NOMO-1 treated with dmso at 0.1 percent for 144 hours (cell line): ENCODE measurements at regions not wholly inside any gene's neighbourhood (a gene's known extent, or its start where the extent isn't known, plus 50 kb on each side); places are given as distances from the start of the nearest gene placed in this dataset.

Source experiments
- DNase-seq: peaks from one replicate; lab custom pipeline; 2025; ENCODE audit not compliant: unreplicated experiment; lab: John Stamatoyannopoulos, UW

- DNase-seq: no peak
These were observed 96.6 kb upstream of the GPR26 start for GRCh38 chr10:123569436-123570035.

GRCh38 chr10:123570051-123570897 lies 95.9 kb upstream of the GPR26 start:
- DNase-seq: no peak

GRCh38 chr10:123570898-123571515 lies 95.1 kb upstream of the GPR26 start:
- no peak for DNase-seq

- DNase-seq: no peak
These were observed 94.2 kb upstream of the GPR26 start for GRCh38 chr10:123571978-123572377.

- DNase-seq: peak; percentile 4
These were observed 92.7 kb upstream of the GPR26 start for GRCh38 chr10:123573236-123574108.

- no peak for DNase-seq
These were observed 92.0 kb upstream of the GPR26 start for GRCh38 chr10:123574109-123574698.

- no peak for DNase-seq
These were observed 91.0 kb upstream of the GPR26 start for GRCh38 chr10:123575105-123575504.

- no peak for DNase-seq
These were observed 89.4 kb upstream of the GPR26 start for GRCh38 chr10:123576706-123577105.

- DNase-seq: no peak
These were observed 88.2 kb upstream of the GPR26 start for GRCh38 chr10:123577921-123578461.

GRCh38 chr10:123578721-123579120 lies 87.4 kb upstream of the GPR26 start:
- no peak for DNase-seq

GRCh38 chr10:123579675-123580074 lies 86.5 kb upstream of the GPR26 start:
- DNase-seq: no peak

GRCh38 chr10:123580426-123580825 lies 85.7 kb upstream of the GPR26 start:
- DNase-seq: no peak

- DNase-seq: no peak
These were observed 84.5 kb upstream of the GPR26 start for GRCh38 chr10:123581656-123582055.

- DNase-seq: peak; percentile 31
These were observed 83.8 kb upstream of the GPR26 start for GRCh38 chr10:123582084-123582989.

GRCh38 chr10:123583639-123584418 lies 82.3 kb upstream of the GPR26 start:
- peak; percentile 14 for DNase-seq

GRCh38 chr10:123584419-123584775 lies 81.8 kb upstream of the GPR26 start:
- DNase-seq: no peak

GRCh38 chr10:123585477-123586445 lies 80.4 kb upstream of the GPR26 start:
- no peak for DNase-seq

GRCh38 chr10:123587110-123587509 lies 79.0 kb upstream of the GPR26 start:
- no peak for DNase-seq
